K562 (cell line): ENCODE measurements at regions not wholly inside any gene's neighbourhood (a gene's known extent, or its start where the extent isn't known, plus 50 kb on each side); places are given as distances from the start of the nearest gene placed in this dataset.

Experiments used
- ATAC-seq: fragments of 200-7000 bp; cut with Tn5 transposase; 3 replicates; pipeline ENCODE4 v1.9.1; 2020; ENCODE audit warnings: moderate library complexity
- BruUV-seq: library from RNA; stranded (reverse); fragments of 400-500 nt; replicated peaks from 2 replicates; lab custom pipeline; 2021; lab: Mats Ljungman, UMichigan
- CTCF ChIA-PET: fragments of 300-600 bp; formaldehyde crosslinking; extraction: SDS; loops from one replicate; lab custom pipeline; 2021; ENCODE audit warnings: low intra/inter-chr PET ratio; lab: Yijun Ruan, JAX
- POLR2A ChIA-PET: fragments of 300-600, 350-650 bp; sonication (Branson Sonifier 250); formaldehyde crosslinking; extraction: SDS; loops from one replicate; lab custom pipeline; 2021; ENCODE audit warnings: antibody characterized with exemption, inconsistent platforms; lab: Yijun Ruan, JAX
- DNase-seq, 4 experiments: peaks; one replicate each; pipeline versions ENCODE4 v3.0.0 to v3.0.0-alpha.2; 2011 to 2018; ENCODE audit warnings: low spot score in 3 of 4, mixed read lengths in 3 of 4; ENCODE audit errors: extremely low read depth in 1 of 4
- FAIRE-seq: peaks from 2 replicates; lab custom pipeline; 2011; peaks lifted over from hg19 to GRCh38; lab: Jason Lieb, UNC
- H2AFZ ChIP-seq: 2 replicates; pipeline ENCODE4 v1.6.0; 2011; ENCODE audit warnings: low read depth, low read length, control low read depth, inconsistent platforms
- H3K27ac ChIP-seq: fragments of 200-600 bp; 3 replicates; pipeline ENCODE4 v1.8.0; 2011; ENCODE audit warnings: low read depth, mild to moderate bottlenecking, control low read depth, inconsistent platforms, low read length, moderate library complexity, mixed read lengths; ENCODE audit errors: extremely low read depth
- H3K27me3 ChIP-seq, 2 experiments: fragments of 300-600 bp in 1 of 2; 2 replicates in 1 of 2; 3 replicates in 1 of 2; pipeline versions ENCODE4 v1.6.0 to v1.8.0; 2011; ENCODE audit warnings: inconsistent platforms in 2 of 2, low read length in 2 of 2, mild to moderate bottlenecking in 1 of 2, mixed read lengths in 1 of 2, moderate library complexity in 1 of 2; ENCODE audit not compliant: control insufficient read depth in 2 of 2, insufficient read depth in 2 of 2
- H3K36me3 ChIP-seq: fragments of 300-600 bp; 3 replicates; pipeline ENCODE4 v1.8.0; 2011; ENCODE audit warnings: mild to moderate bottlenecking, low read length, inconsistent platforms; ENCODE audit not compliant: control insufficient read depth, insufficient read depth
- H3K4me1 ChIP-seq, 2 experiments: fragments of 200-600 bp in 1 of 2; replicated peaks in 1 of 2; 2 replicates in 1 of 2; 3 replicates in 1 of 2; pipeline versions ENCODE4 v1.5.1 to v1.8.0; 2011; ENCODE audit warnings: inconsistent platforms in 2 of 2, low read length in 2 of 2, mild to moderate bottlenecking in 1 of 2, mixed read lengths in 1 of 2, moderate library complexity in 1 of 2; ENCODE audit not compliant: control insufficient read depth in 2 of 2, insufficient read depth in 2 of 2
- H3K4me2 ChIP-seq: 2 replicates; pipeline ENCODE4 v1.6.1; 2011; ENCODE audit warnings: low read length, control low read depth, inconsistent platforms, mixed read lengths; ENCODE audit not compliant: insufficient read depth
- H3K4me3 ChIP-seq: fragments of 200-600 bp; sonication (generic), shearing (Covaris generic); 2 replicates; pipeline ENCODE4 v1.5.1; 2016; ENCODE audit warnings: control low read depth, inconsistent platforms
- H3K79me2 ChIP-seq: fragments of 200-600 bp; 3 replicates; pipeline ENCODE4 v1.8.0; 2011; ENCODE audit warnings: low read length, inconsistent platforms; ENCODE audit not compliant: control insufficient read depth, insufficient read depth
- H3K9ac ChIP-seq, 2 experiments: 2 replicates each; pipeline versions ENCODE4 v1.6.0 to v1.6.1; 2011; ENCODE audit warnings: low read depth in 2 of 2, low read length in 2 of 2, control low read depth in 1 of 2, inconsistent platforms in 1 of 2, mild to moderate bottlenecking in 1 of 2, mixed read lengths in 1 of 2; ENCODE audit not compliant: insufficient read depth in 1 of 2
- H3K9me1 ChIP-seq: one replicate; pipeline ENCODE4 v1.6.0; 2011; ENCODE audit warnings: inconsistent platforms, mild to moderate bottlenecking, low read length, moderate library complexity; ENCODE audit not compliant: control insufficient read depth, insufficient read depth
- H3K9me3 ChIP-seq: replicated peaks from 2 replicates; pipeline ENCODE4 v1.5.1; 2011; ENCODE audit warnings: low read depth, low read length, inconsistent platforms; ENCODE audit not compliant: control insufficient read depth, insufficient read depth
- H4K20me1 ChIP-seq: replicated peaks from 2 replicates; pipeline ENCODE4 v1.6.1; 2011; ENCODE audit warnings: low read length, inconsistent platforms, mixed read lengths; ENCODE audit not compliant: control insufficient read depth, insufficient read depth
- ZNF407 ChIP-seq: fragments of 450-650 bp; IDR thresholded peaks from 2 replicates; pipeline ENCODE4 v1.6.1; 2016; ENCODE audit warnings: low read depth
- ZNF766 ChIP-seq: fragments of 200-800 bp; sonication (Bioruptor generic); conservative IDR thresholded peaks from 2 replicates; pipeline ENCODE4 v1.6.1; 2016; ENCODE audit warnings: missing genetic modification characterization, missing compliant biosample characterization
- WGBS: fragments of 100-300 bp; shearing (Covaris generic); methylation state at CpG from one replicate; pipeline ENCODE4 v1.1.6; 2016; ENCODE audit warnings: low coverage, mixed read lengths; ENCODE audit not compliant: insufficient coverage; ENCODE audit errors: missing lambda C conversion rate; 5-methylcytosine and 5-hydroxymethylcytosine counted together
- in situ Hi-C: fragments of 300-500 bp; cut with MboI; formaldehyde crosslinking; loops from 4 replicates; pipeline ENCODE4 v1.15.0; 2018; ENCODE audit warnings: inconsistent platforms, mixed read lengths
- intact Hi-C: fragments of 100-400 bp; cut with micrococcal nuclease; formaldehyde crosslinking; loops from 2 replicates; pipeline ENCODE4 v1.14.2; 2022

GRCh38 chr18:26741758-26742157, 123.7 kb downstream of the AQP4 start:
- FAIRE-seq: no peak
- Histone ChIP-seq H3K9me1 (no peaks in the 10 kb centered on the region), H3K9me3 (no peaks in the 10 kb centered on the region)
- intact Hi-C loops: no loop called here
- TF ChIP-seq ZNF766 (CRISPR knock-in tag) (no peak), ZNF407 (no peak)
- TF ChIP-seq, all 486 proteins: peak for 0
- Histone ChIP-seq H3K4me2 (no peak overlapping the region), H3K4me3 (no peak overlapping the region), H3K79me2 (no peaks in the 10 kb centered on the region), H3K36me3 (no peaks in the 10 kb centered on the region), H4K20me1 (no peaks in the 10 kb centered on the region), H2AFZ (no peak overlapping the region), H3K27ac (no peak overlapping the region), H3K27me3 (no peaks in the 10 kb centered on the region), H3K4me1 (no peaks in the 10 kb centered on the region), H3K9ac (no peak overlapping the region)
- DNase-seq (no peak), ATAC-seq (no peak)
- BruUV-seq: no TSS peak
- ChIA-PET POLR2A (no interaction called here), CTCF (no interaction called here)
- in situ Hi-C loops: no loop called here
- WGBS: 0% methylated on average over 3 of the region's 3 CpGs
